Pons (tissue), 1 donor: ENCODE measurements at regions not wholly inside any gene's neighbourhood (a gene's known extent, or its start where the extent isn't known, plus 50 kb on each side); places are given as distances from the start of the nearest gene placed in this dataset.
A peak's percentile ranks its signal among the peaks of the same experiment; 100 is the strongest.

Experiments
- DNase-seq: peaks from one replicate; pipeline ENCODE4 v3.0.0-alpha.2; 2016; ENCODE audit warnings: low spot score

DNA sequence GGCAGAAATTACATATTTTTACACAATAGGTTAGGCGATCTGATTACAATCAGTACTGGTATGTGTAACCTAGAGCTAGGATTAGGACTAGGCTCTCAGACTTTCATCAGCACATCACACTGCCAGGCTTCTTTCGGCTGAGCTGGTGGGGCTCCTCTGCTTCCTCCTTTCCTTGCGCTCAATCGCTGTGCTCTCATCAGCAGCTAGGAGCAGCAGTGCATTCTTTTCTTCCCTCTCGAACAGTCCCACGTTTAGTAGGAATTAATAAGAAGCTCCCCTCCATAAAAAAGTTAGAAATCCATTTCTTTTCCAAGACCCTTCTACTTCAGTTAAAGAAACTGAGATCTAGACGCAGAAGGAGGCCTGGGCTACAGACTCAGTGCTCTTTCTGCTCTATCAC, 350.4 kb downstream of the SPRY1 start:
- DNase-seq, result no peak

DNA sequence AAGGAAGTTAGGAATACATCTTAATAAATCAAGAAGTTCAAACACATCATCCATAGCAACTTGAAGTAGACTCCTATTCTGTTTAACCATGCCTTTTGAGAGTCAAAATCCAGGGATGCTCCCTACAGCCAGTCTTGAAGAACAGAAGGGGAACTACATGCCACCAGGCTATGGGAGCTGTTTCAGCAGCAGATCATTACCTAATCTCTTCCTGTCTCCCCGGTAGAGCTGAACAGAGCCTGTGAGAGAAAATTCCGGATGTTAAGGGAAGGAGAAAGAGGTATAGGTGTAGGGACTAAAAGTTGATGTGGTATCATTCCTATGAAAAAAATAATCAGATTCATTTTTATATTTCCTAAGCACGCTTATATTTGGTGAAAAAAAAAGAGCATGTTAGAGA, 352.2 kb downstream of the SPRY1 start:
- no peak for DNase-seq

DNA sequence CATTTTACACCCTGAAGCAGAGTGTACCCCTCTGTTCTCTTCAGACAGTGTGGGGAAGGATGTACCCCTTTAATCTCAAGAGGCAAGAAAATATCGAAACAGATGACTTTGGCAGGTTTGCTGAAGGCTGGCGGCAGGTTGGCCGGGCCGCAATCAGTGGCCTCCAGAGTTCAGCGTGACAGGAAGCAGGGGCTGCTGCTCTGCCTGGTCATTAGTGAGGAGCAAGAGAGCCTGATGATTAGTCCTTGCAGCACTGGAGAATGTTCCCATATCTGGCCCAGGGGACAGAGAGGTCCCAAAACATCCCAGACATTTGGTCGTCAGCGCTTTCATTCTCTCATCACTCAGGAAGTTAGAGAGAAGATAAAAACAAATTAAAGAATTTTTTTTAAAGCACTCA, 352.8 kb downstream of the SPRY1 start:
- DNase-seq, result no peak

DNA sequence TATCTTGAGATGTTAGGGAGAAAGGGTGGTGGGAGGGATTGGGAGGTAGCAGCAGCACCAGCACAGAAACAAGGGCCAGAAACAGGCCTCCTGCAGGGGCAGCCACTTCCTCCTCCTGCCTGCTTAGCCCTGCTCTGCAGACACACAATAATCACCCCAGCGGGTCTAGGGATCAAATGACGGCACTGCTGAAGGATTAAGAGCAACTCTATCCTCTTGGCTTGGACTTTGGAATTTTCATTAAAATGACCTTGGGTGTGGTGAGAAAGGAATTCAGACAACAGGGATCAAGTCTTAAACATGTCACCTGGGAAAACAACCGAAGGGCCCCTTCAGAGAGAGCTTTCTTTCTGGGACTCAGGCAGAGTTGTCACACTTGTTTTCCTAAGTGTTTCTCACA, 353.4 kb downstream of the SPRY1 start:
- DNase-seq, result no peak

DNA sequence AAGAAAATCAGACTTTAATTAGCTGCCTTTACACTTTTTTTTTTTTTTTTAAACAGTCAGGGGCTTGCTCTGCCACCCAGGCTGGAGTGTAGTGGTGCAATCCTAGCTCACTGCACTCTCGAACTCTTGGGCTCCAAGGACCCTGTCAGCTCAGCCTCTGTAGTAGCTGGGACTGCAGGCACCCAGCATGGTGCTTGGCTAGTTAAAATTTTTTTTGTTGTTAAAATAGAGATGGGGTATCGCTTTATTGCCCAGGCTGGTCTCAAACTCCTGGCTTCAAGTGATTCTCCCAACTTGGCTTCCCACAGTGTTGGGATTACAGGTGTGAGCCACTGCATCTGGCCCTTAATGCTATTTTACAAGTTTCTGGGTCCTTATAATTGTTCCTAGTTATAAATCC, 359.1 kb downstream of the SPRY1 start:
- no peak for DNase-seq

DNA sequence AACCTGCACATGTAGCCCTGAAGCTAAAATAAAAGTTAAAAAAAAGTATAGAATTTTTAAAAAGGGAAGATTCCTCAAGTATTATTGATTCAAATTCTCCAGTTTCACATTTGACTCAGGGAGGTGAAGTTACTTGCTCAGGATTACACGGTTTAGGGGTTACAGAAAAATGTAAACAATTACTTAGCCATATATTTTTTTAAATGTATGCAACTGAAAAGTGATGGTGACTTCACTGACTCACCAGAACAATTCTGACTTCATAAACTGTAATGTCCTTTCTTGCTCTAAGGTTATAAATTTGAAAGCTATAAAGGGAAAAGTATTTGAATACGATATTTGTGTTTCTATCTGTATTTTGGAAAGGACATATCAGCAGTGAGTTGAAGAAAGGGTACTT, 371.2 kb downstream of the SPRY1 start:
- DNase-seq, result no peak

DNA sequence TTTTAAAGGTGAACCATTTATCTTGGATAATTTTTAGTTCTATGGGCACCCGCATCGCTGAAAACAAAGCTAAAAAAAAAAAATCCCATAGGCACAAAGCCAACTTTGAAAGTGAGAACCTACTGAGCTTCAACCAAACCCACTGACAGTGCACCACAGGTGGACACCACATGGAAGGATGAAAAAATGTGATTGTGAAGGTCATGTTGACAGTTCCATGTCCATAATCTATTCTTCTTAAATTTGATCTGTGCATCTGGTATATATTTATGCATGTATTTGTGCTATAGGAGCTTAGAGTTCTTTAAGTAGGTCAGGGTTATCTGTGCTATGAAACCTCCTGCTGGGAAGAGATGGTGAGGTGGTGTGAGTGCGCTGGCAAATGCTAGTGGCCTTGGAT, 374.3 kb downstream of the SPRY1 start:
- no peak for DNase-seq

DNA sequence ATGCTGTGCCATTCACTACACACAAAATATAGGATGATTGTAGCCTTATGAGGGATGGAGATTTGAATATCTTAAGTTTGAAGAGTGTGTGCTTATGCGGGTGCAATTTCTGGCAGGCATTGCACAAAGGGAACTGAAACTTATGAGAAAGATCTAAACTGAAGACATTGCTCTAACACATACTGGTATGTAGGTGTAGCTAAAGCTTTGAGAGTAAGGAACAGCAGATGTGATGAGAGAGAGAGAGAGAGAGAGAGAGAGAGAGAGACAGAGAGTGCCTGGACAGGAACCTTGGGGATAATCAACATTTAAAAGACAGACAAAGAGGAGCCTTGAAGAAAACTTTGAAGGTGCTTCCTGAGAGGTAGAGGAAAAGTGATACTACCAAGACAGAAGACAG, 379.7 kb downstream of the SPRY1 start:
- no peak for DNase-seq

DNA sequence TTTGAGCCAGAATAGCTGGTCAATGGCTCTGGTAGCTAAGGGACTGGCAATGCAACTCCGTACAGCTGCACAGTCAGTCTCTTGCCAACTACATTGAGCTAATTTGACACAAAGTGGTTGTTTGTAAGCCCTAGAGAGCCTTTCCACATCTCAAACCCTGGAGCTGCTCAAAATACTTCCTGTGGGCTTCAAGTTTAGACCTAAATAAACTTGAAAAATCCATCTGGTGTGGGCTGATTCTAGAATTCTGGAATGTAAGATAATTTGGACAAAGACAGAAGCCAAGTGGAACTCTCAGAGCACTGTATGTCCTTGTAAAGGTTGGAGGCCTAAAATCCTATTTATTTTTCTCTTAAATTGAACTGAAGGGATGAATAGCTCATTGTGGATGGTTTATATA, 380.8 kb downstream of the SPRY1 start:
- DNase-seq, result peak; percentile 34

DNA sequence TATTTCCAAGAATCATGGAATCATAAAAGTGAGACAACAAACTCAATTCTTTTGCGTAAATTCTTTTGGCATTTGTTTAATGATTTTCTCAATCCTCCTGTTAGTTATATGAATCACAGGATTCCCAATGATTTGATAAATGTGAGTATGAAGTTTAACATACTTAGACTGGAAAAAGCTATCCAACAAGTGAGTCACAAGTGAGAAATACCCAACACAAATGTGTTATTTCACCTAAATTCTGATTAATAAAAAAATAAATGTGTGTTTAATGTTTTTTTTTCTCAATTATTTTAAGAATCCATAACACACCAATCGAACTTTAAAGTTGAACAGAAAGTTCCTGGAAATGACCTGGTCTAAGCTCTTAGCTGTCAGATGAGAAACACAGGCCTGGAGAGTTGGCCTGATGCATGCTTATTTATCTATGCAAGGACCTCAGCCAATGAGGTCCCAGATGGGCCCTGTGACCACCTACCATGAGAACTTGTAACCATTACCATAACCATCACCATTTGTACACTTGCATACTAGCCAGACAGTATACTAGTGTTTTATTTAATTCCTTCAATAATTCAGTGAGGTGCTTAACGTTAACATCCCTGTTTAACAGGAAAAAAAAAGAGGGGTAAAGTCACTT, 386.7 kb downstream of the SPRY1 start:
- DNase-seq, result no peak

DNA sequence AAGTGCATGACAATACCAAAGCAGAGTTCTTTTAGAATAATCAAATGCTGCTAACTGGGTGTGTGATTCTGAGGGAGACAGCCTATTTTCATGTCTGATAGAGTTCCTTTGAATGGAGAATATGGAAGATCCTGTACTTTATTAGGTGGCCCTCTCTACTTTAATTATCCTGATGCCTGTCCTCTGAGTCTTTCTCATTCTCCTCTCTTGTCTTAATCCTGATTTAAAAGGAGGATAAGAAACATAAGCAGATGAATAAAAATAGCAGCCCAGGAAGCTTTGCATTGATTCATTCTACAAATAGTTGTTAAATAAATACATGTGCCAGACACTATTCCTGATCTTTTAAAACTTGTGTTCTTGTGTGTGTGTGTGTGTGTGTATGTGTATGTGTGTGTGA, 387.3 kb downstream of the SPRY1 start:
- no peak for DNase-seq

DNA sequence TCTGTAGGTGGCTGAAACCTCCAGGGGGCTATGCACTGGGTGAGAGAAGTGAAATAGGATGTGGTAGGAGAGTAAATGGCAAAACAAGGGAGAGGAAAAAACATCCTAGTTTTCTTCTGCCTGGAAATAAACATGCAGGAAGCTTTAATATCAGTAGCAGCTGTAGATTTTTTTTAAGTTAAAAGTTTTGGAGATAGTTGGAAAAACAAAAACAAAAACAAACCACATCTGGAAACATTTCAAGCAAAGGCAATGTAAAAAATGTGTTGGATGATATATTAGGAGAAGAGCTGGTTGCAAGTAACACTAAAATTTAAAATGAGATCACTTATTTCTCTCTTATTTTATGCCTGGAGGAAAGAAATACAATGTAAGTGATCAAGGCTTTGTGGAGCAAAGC, 388.0 kb downstream of the SPRY1 start:
- DNase-seq, result no peak

DNA sequence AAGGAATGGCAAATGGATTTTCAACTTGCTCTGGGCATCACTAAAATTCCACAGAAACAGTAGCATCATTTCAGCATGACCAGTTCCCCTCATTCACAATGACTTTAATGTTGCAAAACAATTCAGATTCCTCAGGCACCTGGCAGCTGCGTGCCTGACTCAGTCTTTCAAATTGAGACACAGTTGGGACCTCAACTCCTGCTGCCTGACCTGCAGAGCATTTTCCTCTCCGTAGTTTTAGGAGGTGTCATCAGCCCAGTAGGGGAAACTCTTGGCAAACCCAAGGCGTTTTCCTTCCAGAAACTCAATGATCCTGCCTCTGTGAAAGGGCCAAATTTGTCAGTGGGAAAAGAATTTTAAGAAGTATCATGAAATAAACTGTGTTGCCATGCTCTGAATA, 388.9 kb downstream of the SPRY1 start:
- DNase-seq, result peak; percentile 24

DNA sequence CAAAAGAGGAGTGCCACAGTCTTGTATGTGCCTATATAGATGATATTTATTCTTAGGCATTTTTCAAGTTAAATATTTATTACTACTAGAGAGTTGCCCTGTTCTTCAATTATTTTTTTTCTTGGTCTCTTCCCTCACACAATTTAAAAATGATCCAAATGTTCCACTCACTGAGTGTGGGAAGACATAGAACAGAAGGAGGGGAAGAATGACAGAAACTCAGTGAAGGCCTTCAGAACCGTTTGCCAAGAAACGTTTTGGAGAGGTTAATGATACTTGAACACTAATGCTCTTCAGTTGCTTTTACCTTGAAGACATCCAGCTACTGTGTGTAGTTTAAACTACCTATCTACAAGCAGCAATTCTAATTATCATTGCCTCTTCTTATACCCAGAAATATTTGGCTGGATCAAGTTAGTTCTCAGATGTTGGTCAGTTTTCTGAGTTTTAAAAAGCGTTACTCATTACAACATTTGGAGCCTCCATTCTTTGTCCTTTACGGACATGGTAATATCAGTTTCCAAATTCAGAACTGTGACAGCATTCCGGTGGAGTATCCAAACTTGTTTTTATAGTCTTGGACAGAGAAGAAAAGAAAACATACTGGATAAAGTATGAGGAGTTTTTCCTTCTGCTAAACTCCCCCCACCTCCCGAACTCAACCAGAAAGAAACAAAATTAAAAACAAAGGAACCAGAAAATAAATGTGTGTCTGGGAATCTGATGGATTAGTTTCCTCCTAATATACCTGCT, 389.7 kb downstream of the SPRY1 start:
- no peak for DNase-seq

DNA sequence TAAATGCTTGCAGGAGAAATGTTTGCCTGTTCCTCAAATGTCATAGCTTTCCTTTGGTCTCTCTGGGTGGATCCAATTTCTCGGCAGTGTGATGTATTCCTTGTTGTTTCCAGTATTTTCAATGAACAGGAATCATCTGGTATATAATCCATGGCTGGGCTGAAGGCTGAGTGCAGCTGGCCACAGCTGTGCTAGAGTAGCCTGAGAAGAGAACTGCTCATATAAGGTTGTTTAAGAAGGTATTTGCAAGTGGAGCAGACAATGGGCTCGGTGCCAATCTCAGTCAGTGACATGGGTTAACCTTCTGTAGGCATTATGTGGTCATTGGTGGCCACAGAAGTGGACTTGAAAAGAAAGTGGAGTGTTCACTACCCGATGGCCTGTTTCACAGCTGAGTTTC, 390.3 kb downstream of the SPRY1 start:
- DNase-seq, result no peak

DNA sequence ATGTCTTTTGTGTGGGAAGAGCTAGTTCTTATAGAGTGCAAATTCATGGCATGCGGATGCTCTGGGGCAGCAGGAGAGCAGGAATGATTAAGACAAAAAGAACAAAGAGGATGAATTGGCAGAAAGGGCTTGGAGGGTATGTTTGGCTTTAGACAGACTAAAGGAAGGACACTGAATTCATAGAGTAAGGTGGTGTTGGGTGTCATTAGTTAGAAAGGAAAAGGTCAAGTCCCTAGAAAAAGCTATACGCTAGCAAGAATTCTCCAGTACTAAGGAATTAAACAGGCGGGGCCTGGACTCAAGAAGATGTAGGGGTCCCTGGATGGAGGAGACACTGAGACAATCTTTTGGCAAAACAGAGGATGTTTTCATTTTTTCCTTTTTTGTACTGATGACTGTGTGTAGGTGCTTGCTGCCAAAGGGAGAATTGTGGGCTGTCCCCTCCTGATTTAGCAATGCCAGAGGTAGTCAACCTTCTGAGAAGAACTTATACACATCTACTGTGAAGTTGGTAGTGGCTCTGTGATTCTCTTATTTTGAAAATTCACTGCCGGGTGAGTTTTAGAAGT, 391.0 kb downstream of the SPRY1 start:
- no peak for DNase-seq

DNA sequence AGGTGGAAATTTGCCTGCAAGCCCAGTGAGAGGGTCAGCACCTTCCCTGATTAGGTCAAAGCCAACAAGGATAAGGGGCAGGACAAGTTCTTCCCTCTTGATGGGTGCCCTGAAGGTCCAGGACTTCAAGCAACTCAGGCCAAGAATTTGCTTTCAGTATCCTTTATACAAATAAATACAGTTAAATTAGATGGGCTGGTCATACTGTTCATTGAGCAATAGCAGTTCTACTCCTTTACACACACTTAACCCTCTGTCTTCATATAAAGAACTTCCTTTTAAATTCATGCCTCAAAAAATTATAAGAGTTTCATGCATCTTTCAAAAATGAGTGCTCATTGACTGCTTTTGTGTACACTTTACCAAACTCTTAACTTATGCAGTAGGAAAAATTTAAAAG, 392.0 kb downstream of the SPRY1 start:
- no peak for DNase-seq

DNA sequence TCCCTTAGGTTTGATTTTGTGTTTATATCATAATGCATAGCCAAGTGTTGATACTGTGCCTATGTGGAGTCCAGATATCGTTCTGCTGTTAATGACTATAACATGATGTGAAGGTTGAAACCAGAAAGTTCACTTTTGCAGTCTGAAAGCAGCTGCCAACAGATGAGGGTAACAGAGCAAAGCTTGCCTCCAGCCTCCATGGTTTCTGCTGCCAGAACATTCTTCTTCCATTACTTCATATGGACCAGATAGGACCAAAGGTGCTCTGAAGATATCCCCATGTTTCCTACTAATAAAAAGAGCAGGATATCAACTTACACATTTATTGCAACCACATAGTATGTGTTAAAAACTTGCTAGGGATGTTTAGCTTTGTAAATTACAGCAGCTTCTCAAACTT, 394.1 kb downstream of the SPRY1 start:
- DNase-seq, result no peak

DNA sequence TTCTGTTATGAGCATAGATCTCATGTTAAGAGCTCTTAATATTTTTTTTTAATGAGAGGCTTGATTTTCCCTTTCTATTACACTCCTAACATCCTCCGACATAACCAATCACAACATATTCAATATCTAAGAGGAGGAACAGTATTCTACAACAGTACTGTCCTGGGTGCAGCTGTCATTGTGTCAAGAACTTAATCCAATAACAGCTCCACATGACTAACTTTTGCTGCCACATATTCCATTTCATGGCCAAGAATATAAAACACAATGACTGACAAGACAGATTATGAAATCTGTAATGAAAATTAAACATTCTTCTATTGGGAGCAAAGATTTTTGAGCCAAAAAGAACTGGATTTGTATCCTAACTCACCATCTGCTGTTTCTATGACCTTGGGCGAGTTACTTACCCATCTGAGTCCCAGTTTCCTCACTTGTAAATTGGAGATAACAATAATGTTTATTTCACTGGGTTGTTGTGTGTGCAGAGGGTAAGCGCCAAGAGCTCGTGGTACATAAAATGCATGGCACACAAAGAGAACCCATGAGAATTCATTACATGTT, 405.6 kb downstream of the SPRY1 start:
- no peak for DNase-seq

DNA sequence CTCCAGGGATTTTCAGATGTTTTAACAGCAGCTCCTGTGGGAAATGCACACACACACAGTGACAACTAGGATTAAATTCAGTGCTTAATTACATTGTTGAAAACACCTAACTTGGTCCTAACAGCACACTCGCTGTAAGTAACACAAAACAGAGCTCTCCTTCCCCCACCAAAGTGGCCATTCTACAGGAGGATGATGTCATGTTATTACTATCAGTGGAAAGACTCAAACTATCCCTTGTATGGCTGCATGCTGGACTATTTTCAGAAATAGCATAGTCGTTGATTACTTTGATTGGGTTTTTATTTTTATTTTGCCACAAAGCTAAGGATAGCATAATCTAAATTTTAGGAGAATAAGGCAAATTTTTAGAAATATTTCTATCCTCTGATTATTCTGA, 406.3 kb downstream of the SPRY1 start:
- DNase-seq, result no peak

DNA sequence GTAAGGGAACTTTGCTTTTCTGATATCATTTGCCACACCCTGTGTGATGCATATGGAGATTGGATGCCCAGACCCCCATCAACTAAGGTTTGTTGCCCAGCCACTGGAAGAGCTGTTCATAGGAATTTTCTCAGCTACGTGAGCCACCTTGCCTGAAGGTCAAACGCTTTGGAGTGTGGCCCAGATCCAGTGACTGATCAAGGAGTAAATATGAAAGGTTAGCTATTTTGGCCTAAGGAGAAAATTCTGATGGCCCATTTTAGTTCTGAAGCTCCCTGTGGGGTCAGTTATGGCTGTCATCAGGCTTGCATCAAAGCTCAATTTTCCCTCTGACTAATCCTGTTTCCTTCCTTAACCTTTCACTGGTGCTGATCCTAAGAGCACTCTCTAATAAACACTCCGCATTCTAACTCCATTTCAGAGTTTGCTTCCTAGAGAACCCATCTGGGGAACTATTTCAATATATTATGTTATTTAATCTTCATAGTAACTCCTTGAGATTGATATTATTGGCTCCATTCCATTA, 407.7 kb downstream of the SPRY1 start:
- no peak for DNase-seq

DNA sequence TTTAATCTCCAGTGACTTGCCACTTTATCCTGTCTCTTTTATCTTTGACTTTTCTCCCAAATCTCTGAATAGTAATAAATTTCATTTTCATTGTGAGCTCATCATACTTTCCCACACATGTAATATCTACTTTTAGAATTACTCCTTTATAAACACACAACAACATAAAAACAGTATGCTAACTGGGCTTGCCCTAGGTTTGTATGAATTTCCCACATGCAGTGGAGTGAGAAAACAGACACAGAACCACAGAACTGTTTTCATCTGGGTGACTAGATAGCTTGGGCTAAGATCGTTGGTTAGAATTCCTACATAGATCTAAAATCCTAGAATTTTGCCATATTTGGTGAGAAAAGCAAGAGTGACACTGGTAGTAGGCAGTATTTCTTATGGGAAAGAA, 409.5 kb downstream of the SPRY1 start:
- no peak for DNase-seq

DNA sequence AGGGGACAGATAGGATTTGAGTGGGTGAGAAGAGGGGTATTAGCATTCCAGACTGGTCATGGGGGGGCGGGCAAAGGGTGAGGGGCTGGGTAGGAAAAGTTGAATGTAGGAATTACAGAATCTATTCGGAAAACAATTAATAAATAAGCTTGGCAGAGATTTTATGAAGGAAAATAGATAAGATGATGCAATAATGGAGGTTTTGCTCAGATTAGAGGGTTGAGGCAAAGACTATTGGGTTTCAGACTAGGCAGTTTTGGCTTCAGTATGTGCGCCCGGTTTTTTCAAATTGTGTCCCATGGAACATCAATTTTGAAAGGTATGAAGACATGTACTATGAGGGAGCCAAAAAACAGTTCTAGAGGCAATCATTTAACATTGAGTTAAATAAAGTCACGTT, 410.6 kb downstream of the SPRY1 start:
- DNase-seq, result no peak
